ENCODE measurements at regions not wholly inside any gene's neighbourhood (a gene's known extent, or its start where the extent isn't known, plus 50 kb on each side); places are given as distances from the start of the nearest gene placed in this dataset.

DNA sequence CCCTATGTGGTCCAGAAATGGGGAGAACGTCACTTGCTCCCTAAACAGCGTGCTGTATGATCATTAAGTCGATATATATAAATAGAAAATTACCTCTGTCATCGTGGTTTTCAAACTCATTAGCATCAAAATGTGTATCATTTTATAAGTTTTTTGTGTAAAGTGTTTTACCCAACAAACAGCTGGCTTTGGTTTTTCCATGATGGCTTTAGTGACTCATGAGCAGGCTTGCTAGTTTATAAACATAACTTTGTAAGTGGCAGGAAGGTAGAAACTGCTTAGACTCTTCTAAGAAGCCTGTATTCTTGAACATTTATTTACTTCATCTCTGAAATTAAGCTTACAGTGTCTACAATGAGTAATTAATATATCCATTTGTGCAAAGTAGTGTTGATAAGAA, 108.4 kb upstream of the DIPK2B start:
- TF ChIP-seq, protein P1, sequence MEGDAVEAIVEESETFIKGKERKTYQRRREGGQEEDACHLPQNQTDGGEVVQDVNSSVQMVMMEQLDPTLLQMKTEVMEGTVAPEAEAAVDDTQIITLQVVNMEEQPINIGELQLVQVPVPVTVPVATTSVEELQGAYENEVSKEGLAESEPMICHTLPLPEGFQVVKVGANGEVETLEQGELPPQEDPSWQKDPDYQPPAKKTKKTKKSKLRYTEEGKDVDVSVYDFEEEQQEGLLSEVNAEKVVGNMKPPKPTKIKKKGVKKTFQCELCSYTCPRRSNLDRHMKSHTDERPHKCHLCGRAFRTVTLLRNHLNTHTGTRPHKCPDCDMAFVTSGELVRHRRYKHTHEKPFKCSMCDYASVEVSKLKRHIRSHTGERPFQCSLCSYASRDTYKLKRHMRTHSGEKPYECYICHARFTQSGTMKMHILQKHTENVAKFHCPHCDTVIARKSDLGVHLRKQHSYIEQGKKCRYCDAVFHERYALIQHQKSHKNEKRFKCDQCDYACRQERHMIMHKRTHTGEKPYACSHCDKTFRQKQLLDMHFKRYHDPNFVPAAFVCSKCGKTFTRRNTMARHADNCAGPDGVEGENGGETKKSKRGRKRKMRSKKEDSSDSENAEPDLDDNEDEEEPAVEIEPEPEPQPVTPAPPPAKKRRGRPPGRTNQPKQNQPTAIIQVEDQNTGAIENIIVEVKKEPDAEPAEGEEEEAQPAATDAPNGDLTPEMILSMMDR (IDR thresholded peaks at IDR 0.05) = no peak
- no peak for TF ChIP-seq POLR2A (IDR thresholded peaks at IDR 0.05)

Measured in thyroid gland (tissue), 4 donors.